NK-92 treated with Interleukin-12 subunit alpha and Interleukin-12 subunit beta, amount 100 ng/mL, for 24 hours (cell line): ENCODE measurements at regions not wholly inside any gene's neighbourhood (a gene's known extent, or its start where the extent isn't known, plus 50 kb on each side); places are given as distances from the start of the nearest gene placed in this dataset.

Experiments used
- DNase-seq: peaks from one replicate; lab custom pipeline; 2025; lab: John Stamatoyannopoulos, UW

- DNase-seq = no peak
Measured at GRCh38 chrX:16445166-16445752, 204.7 kb upstream of the S100G start.

GRCh38 chrX:16451334-16451733 lies 198.6 kb upstream of the S100G start:
- no peak for DNase-seq

- DNase-seq = no peak
Measured at GRCh38 chrX:16454926-16455325, 195.0 kb upstream of the S100G start.

- DNase-seq = no peak
Measured at GRCh38 chrX:16457239-16457638, 192.7 kb upstream of the S100G start.

GRCh38 chrX:16458208-16458607 lies 191.8 kb upstream of the S100G start:
- no peak for DNase-seq

GRCh38 chrX:16459008-16459407 lies 190.9 kb upstream of the S100G start:
- no peak for DNase-seq

- no peak for DNase-seq
Measured at GRCh38 chrX:16461968-16462367, 188.0 kb upstream of the S100G start.

- no peak for DNase-seq
Measured at GRCh38 chrX:16462912-16463311, 187.0 kb upstream of the S100G start.

GRCh38 chrX:16464369-16464768 lies 185.6 kb upstream of the S100G start:
- DNase-seq = no peak

- no peak for DNase-seq
Measured at GRCh38 chrX:16465081-16465876, 184.7 kb upstream of the S100G start.

GRCh38 chrX:16466640-16467432 lies 183.1 kb upstream of the S100G start:
- no peak for DNase-seq

- no peak for DNase-seq
Measured at GRCh38 chrX:16469870-16470269, 180.1 kb upstream of the S100G start.

GRCh38 chrX:16472345-16472744 lies 177.6 kb upstream of the S100G start:
- DNase-seq = no peak

- DNase-seq = no peak
Measured at GRCh38 chrX:16474511-16474910, 175.4 kb upstream of the S100G start.

- DNase-seq = no peak
Measured at GRCh38 chrX:16476009-16476408, 173.9 kb upstream of the S100G start.

GRCh38 chrX:16476692-16477091 lies 173.3 kb upstream of the S100G start:
- DNase-seq = no peak

- no peak for DNase-seq
Measured at GRCh38 chrX:16479206-16479869, 170.6 kb upstream of the S100G start.

- no peak for DNase-seq
Measured at GRCh38 chrX:16480049-16480448, 169.9 kb upstream of the S100G start.

GRCh38 chrX:16484338-16484737 lies 165.6 kb upstream of the S100G start:
- no peak for DNase-seq

GRCh38 chrX:16487620-16488385 lies 162.2 kb upstream of the S100G start:
- DNase-seq = no peak

GRCh38 chrX:16488959-16489358 lies 161.0 kb upstream of the S100G start:
- no peak for DNase-seq

- no peak for DNase-seq
Measured at GRCh38 chrX:16491461-16491860, 158.5 kb upstream of the S100G start.
